ENCODE measurements at regions not wholly inside any gene's neighbourhood (a gene's known extent, or its start where the extent isn't known, plus 50 kb on each side); places are given as distances from the start of the nearest gene placed in this dataset.

- no peak for TF ChIP-seq TAF1 (IDR thresholded peaks at IDR 0.05; ENCODE audit: low read depth)
- TF ChIP-seq EZH2 (IDR thresholded peaks at IDR 0.05; ENCODE audit: borderline replicate concordance, insufficient read depth, low read length, poor library complexity, severe bottlenecking), result no peak
- no peak for TF ChIP-seq RAD21 (conservative IDR thresholded peaks at IDR 0.05)
- no peak for TF ChIP-seq REST (IDR thresholded peaks at IDR 0.05; ENCODE audit: borderline replicate concordance)
- TF ChIP-seq, protein P1, sequence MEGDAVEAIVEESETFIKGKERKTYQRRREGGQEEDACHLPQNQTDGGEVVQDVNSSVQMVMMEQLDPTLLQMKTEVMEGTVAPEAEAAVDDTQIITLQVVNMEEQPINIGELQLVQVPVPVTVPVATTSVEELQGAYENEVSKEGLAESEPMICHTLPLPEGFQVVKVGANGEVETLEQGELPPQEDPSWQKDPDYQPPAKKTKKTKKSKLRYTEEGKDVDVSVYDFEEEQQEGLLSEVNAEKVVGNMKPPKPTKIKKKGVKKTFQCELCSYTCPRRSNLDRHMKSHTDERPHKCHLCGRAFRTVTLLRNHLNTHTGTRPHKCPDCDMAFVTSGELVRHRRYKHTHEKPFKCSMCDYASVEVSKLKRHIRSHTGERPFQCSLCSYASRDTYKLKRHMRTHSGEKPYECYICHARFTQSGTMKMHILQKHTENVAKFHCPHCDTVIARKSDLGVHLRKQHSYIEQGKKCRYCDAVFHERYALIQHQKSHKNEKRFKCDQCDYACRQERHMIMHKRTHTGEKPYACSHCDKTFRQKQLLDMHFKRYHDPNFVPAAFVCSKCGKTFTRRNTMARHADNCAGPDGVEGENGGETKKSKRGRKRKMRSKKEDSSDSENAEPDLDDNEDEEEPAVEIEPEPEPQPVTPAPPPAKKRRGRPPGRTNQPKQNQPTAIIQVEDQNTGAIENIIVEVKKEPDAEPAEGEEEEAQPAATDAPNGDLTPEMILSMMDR (IDR thresholded peaks at IDR 0.05; ENCODE audit: poor library complexity, severe bottlenecking), result no peak
- TF ChIP-seq MXI1 (conservative IDR thresholded peaks at IDR 0.05; ENCODE audit: poor library complexity, severe bottlenecking), result no peak
- no peak for TF ChIP-seq EP300 (conservative IDR thresholded peaks at IDR 0.05; ENCODE audit: poor library complexity, severe bottlenecking)
Measured at GRCh38 chr2:7400628-7401027, 483.4 kb downstream of the RNF144A start.

All from neural cell (in vitro differentiated cells).